ENCODE measurements at regions not wholly inside any gene's neighbourhood (a gene's known extent, or its start where the extent isn't known, plus 50 kb on each side); places are given as distances from the start of the nearest gene placed in this dataset.

- no peak overlapping the region for H3K27ac ChIP-seq
- no peak for TF ChIP-seq ZFX (IDR thresholded peaks at IDR 0.05)
- TF ChIP-seq CTCF (conservative IDR thresholded peaks at IDR 0.05) = no peak
Observed at GRCh38 chr14:87111741-87112140, 881.2 kb downstream of the GALC start.

GRCh38 chr14:87111126-87111525, 881.9 kb downstream of the GALC start:
- no peak overlapping the region for H3K27ac ChIP-seq
- TF ChIP-seq ZFX (IDR thresholded peaks at IDR 0.05) (no peak), CTCF (conservative IDR thresholded peaks at IDR 0.05) (no peak)

GRCh38 chr14:87109271-87109670, 883.7 kb downstream of the GALC start:
- no peak overlapping the region for H3K27ac ChIP-seq
- TF ChIP-seq ZFX (IDR thresholded peaks at IDR 0.05) (no peak), CTCF (conservative IDR thresholded peaks at IDR 0.05) (no peak)

GRCh38 chr14:87108726-87109125, 884.3 kb downstream of the GALC start:
- H3K27ac ChIP-seq = no peak overlapping the region
- TF ChIP-seq ZFX (IDR thresholded peaks at IDR 0.05) = no peak
- no peak for TF ChIP-seq CTCF (conservative IDR thresholded peaks at IDR 0.05)

GRCh38 chr14:87102811-87103378, 890.1 kb downstream of the GALC start:
- TF ChIP-seq ZFX (IDR thresholded peaks at IDR 0.05) (no peak), CTCF (conservative IDR thresholded peaks at IDR 0.05) (no peak)
- H3K27ac ChIP-seq = no peak overlapping the region

GRCh38 chr14:87097015-87097414, 896.0 kb downstream of the GALC start:
- no peak for TF ChIP-seq CTCF (conservative IDR thresholded peaks at IDR 0.05)
- TF ChIP-seq ZFX (IDR thresholded peaks at IDR 0.05) = no peak
- H3K27ac ChIP-seq = no peak overlapping the region

GRCh38 chr14:87094913-87095312, 898.1 kb downstream of the GALC start:
- H3K27ac ChIP-seq = no peak overlapping the region
- TF ChIP-seq ZFX (IDR thresholded peaks at IDR 0.05) = no peak
- no peak for TF ChIP-seq CTCF (conservative IDR thresholded peaks at IDR 0.05)

Measured in C4-2B (cell line).